ENCODE measurements at regions not wholly inside any gene's neighbourhood (a gene's known extent, or its start where the extent isn't known, plus 50 kb on each side); places are given as distances from the start of the nearest gene placed in this dataset.

- ChIA-PET POLR2A (no interaction called here), CTCF (no interaction called here)
- H3K36me3 Mint-ChIP-seq = no peaks in the 10 kb centered on the region
- Histone ChIP-seq H3K9me3 (ENCODE audit: control insufficient read depth in 2 of 3, low read length in 3 of 3) (no peaks in the 10 kb centered on the region), H3K27me3 (ENCODE audit: control insufficient read depth in 2 of 2, insufficient read depth in 2 of 2, low read length in 2 of 2) (no peaks in the 10 kb centered on the region), H3K27ac (ENCODE audit: low read depth, low read length) (no peak overlapping the region), H3K4me1 (ENCODE audit: control insufficient read depth in 2 of 2, insufficient read depth in 2 of 2, low read length in 2 of 2) (no peaks in the 10 kb centered on the region), H3K4me3 (ENCODE audit: low read length) (no peak overlapping the region), H3K36me3 (ENCODE audit: control insufficient read depth in 2 of 3, insufficient read depth in 3 of 3, low read length in 3 of 3) (no peaks in the 10 kb centered on the region)
- no peak overlapping the region for H3K27ac Mint-ChIP-seq
- peaks cover 0 to 3% (median 0%) of the 10 kb centered on the region in 11 donors for H3K9me3 Mint-ChIP-seq
- intact Hi-C loops (cut with micrococcal nuclease) = no loop called here
- no peak overlapping the region for H3K4me3 Mint-ChIP-seq
- ATAC-seq (no peak), DNase-seq (no peak)
- no peaks in the 10 kb centered on the region for H3K4me1 Mint-ChIP-seq
- peaks cover 7 to 19% (median 17%) of the 10 kb centered on the region in 5 donors for H3K27me3 Mint-ChIP-seq
Observed at GRCh38 chr2:126839796-126840195, 58.9 kb upstream of the TEX51 start.

- ChIA-PET CTCF (no interaction called here), POLR2A (no interaction called here)
- H3K4me1 ChIP-seq (ENCODE audit: control insufficient read depth in 2 of 2, insufficient read depth in 2 of 2, low read length in 2 of 2) = no peaks in the 10 kb centered on the region
- H3K27ac Mint-ChIP-seq = no peak overlapping the region
- intact Hi-C loops (cut with micrococcal nuclease) = no loop called here
- ATAC-seq = no peak
- H3K9me3 Mint-ChIP-seq = peaks cover 0 to 3% (median 0%) of the 10 kb centered on the region in 11 donors
- H3K4me3 ChIP-seq (ENCODE audit: low read length) = no peak overlapping the region
- H3K36me3 ChIP-seq (ENCODE audit: control insufficient read depth in 2 of 3, insufficient read depth in 3 of 3, low read length in 3 of 3) = no peaks in the 10 kb centered on the region
- peaks cover 7 to 21% (median 19%) of the 10 kb centered on the region in 5 donors for H3K27me3 Mint-ChIP-seq
- H3K4me3 Mint-ChIP-seq = no peak overlapping the region
- no peak for DNase-seq
- H3K36me3 Mint-ChIP-seq = no peaks in the 10 kb centered on the region
- no peaks in the 10 kb centered on the region for H3K27me3 ChIP-seq (ENCODE audit: control insufficient read depth in 2 of 2, insufficient read depth in 2 of 2, low read length in 2 of 2)
- H3K9me3 ChIP-seq (ENCODE audit: control insufficient read depth in 2 of 3, low read length in 3 of 3) = no peaks in the 10 kb centered on the region
- H3K4me1 Mint-ChIP-seq = no peaks in the 10 kb centered on the region
- no peak overlapping the region for H3K27ac ChIP-seq (ENCODE audit: low read depth, low read length)
Observed at GRCh38 chr2:126843081-126843480, 55.6 kb upstream of the TEX51 start.

- Histone ChIP-seq H3K27me3 (ENCODE audit: control insufficient read depth in 2 of 2, insufficient read depth in 2 of 2, low read length in 2 of 2) (no peaks in the 10 kb centered on the region), H3K4me1 (ENCODE audit: control insufficient read depth in 2 of 2, insufficient read depth in 2 of 2, low read length in 2 of 2) (no peaks in the 10 kb centered on the region), H3K36me3 (ENCODE audit: control insufficient read depth in 2 of 3, insufficient read depth in 3 of 3, low read length in 3 of 3) (no peaks in the 10 kb centered on the region), H3K9me3 (ENCODE audit: control insufficient read depth in 2 of 3, low read length in 3 of 3) (no peaks in the 10 kb centered on the region), H3K27ac (ENCODE audit: low read depth, low read length) (no peak overlapping the region), H3K4me3 (ENCODE audit: low read length) (no peak overlapping the region)
- ATAC-seq (no peak), DNase-seq (no peak)
- Mint-ChIP-seq H3K4me3 (no peak overlapping the region), H3K4me1 (peaks cover 0 to 2% (median 0%) of the 10 kb centered on the region in 7 donors), H3K27ac (no peak overlapping the region), H3K36me3 (no peaks in the 10 kb centered on the region), H3K27me3 (peaks cover 0 to 18% (median 9%) of the 10 kb centered on the region in 5 donors), H3K9me3 (no peaks in the 10 kb centered on the region)
- CTCF ChIA-PET = no interaction called here
- POLR2A ChIA-PET = no interaction called here
- intact Hi-C loops (cut with micrococcal nuclease) = no loop called here
Observed at GRCh38 chr2:126846241-126846640, 52.4 kb upstream of the TEX51 start.

Measured in naive thymus-derived CD4-positive, alpha-beta T cell (primary cell).